Spleen (tissue), 7 donors: ENCODE measurements at regions not wholly inside any gene's neighbourhood (a gene's known extent, or its start where the extent isn't known, plus 50 kb on each side); places are given as distances from the start of the nearest gene placed in this dataset.

Experiments
- POLR2AphosphoS5 ChIP-seq, 3 donors: sonication (generic); formaldehyde crosslinking; IDR thresholded peaks; one replicate each; pipeline ENCODE4 v1.5.1; 2017; ENCODE audit warnings: antibody characterized with exemption in 3 of 3
- TF ChIP-seq, protein P1 (sequence below), 11 experiments: fragments of 200-600 bp in 7 of 11; fragments of 450-650 bp in 4 of 11; sonication (generic) in 4 of 11; IDR thresholded peaks in 8 of 11; conservative IDR thresholded peaks in 3 of 11; 1 replicate in 7 of 11; 2 replicates in 4 of 11; pipeline versions ENCODE4 v1.4.0 to v1.8.0; 2016 to 2021; ENCODE audit warnings: antibody characterized with exemption in 11 of 11, inconsistent platforms in 4 of 11, mild to moderate bottlenecking in 1 of 11
- donor health status: DM: no; HTN: no; CAD: no; lungs with moderate emphysema.
- donor health status: DM: no; HTN: no; CAD: no.
- donor health status: DM: no; HTN: no; CAD: no.

DNA sequence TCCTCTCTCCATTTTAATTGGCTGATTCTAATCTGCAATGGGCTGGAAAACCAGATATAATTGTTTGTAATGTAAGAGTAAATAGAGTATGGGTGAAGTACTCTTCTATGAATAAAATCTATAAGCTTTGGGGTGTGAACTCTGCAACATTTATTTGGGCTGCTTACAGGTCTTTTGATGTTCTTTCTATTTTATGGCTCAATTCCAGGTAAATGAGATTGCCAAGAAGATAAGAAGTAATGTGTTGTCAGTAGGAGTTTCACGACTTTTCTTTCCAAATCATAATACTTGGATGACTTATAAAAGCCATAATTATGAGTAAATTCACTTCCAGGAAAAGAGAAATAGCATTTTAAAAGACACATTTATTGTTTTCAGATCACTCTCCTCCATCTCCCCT lies 103.5 kb downstream of the FMR1NB start:
- TF ChIP-seq, protein P1, sequence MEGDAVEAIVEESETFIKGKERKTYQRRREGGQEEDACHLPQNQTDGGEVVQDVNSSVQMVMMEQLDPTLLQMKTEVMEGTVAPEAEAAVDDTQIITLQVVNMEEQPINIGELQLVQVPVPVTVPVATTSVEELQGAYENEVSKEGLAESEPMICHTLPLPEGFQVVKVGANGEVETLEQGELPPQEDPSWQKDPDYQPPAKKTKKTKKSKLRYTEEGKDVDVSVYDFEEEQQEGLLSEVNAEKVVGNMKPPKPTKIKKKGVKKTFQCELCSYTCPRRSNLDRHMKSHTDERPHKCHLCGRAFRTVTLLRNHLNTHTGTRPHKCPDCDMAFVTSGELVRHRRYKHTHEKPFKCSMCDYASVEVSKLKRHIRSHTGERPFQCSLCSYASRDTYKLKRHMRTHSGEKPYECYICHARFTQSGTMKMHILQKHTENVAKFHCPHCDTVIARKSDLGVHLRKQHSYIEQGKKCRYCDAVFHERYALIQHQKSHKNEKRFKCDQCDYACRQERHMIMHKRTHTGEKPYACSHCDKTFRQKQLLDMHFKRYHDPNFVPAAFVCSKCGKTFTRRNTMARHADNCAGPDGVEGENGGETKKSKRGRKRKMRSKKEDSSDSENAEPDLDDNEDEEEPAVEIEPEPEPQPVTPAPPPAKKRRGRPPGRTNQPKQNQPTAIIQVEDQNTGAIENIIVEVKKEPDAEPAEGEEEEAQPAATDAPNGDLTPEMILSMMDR (IDR thresholded peaks at IDR 0.05 in 8 of 11, conservative IDR thresholded peaks at IDR 0.05 in 3 of 11) = no peak
- no peak for TF ChIP-seq POLR2AphosphoS5 (IDR thresholded peaks at IDR 0.05)
